ENCODE measurements at regions not wholly inside any gene's neighbourhood (a gene's known extent, or its start where the extent isn't known, plus 50 kb on each side); places are given as distances from the start of the nearest gene placed in this dataset.
"Not testable (repeated sequence)": the region's sequence is repeated elsewhere in the genome, so short reads cannot be mapped to it uniquely, and the experiment has no call there.

- no peaks in the 10 kb centered on the region for H3K36me3 ChIP-seq
- no peaks in the 10 kb centered on the region for H3K27me3 ChIP-seq
- TF ChIP-seq CTCF (IDR thresholded peaks at IDR 0.05) (no peak), POLR2A (IDR thresholded peaks at IDR 0.05) (no peak)
- H3K4me1 ChIP-seq: no peaks in the 10 kb centered on the region
- no peak for ATAC-seq
- intact Hi-C loops (cut with DNase I): no loop called here
- H3K4me3 ChIP-seq: no peak overlapping the region
- 49 to 59% (median 54%) methylated on average over 3 of the region's 3 CpGs for WGBS, 4 donors
- peaks cover 0 to 4% (median 0%) of the 10 kb centered on the region in 12 donors for H3K9me3 ChIP-seq
- no peak for DNase-seq
- H3K27ac ChIP-seq: no peak overlapping the region
These were observed 333.9 kb downstream of the TFAP2B start for GRCh38 chr6:51152594-51152993.

- no peak for DNase-seq
- Histone ChIP-seq H3K4me3 (no peak overlapping the region), H3K36me3 (no peaks in the 10 kb centered on the region), H3K27me3 (no peaks in the 10 kb centered on the region), H3K4me1 (no peaks in the 10 kb centered on the region), H3K27ac (no peak overlapping the region), H3K9me3 (peaks cover 0 to 4% (median 0%) of the 10 kb centered on the region in 12 donors)
- no peak for ATAC-seq
- intact Hi-C loops (cut with DNase I): no loop called here
- WGBS, 4 donors: 11 to 16% (median 15%) methylated on average over 2 of the region's 2 CpGs
- TF ChIP-seq CTCF (IDR thresholded peaks at IDR 0.05) (no peak), POLR2A (IDR thresholded peaks at IDR 0.05) (no peak)
These were observed 334.4 kb downstream of the TFAP2B start for GRCh38 chr6:51153109-51153508.

GRCh38 chr6:51154925-51155324, 336.3 kb downstream of the TFAP2B start:
- ATAC-seq; DNase-seq; H3K27ac ChIP-seq; H3K4me1 ChIP-seq; H3K27me3 ChIP-seq; H3K4me3 ChIP-seq; H3K36me3 ChIP-seq; intact Hi-C loops (cut with DNase I): not testable (repeated sequence)
- H3K9me3 ChIP-seq: peaks cover 0 to 12% (median 0%) of the 10 kb centered on the region in 12 donors
- WGBS, 4 donors: 71 to 83% (median 73%) methylated on average over 1 of the region's 1 CpG

GRCh38 chr6:51159260-51159659, 340.6 kb downstream of the TFAP2B start:
- ATAC-seq; H3K36me3 ChIP-seq; DNase-seq; H3K4me3 ChIP-seq; H3K27ac ChIP-seq; intact Hi-C loops (cut with DNase I); H3K27me3 ChIP-seq; H3K4me1 ChIP-seq: not testable (repeated sequence)
- H3K9me3 ChIP-seq: peaks cover 0 to 13% (median under 1%) of the 10 kb centered on the region in 12 donors
- 45 to 67% (median 53%) methylated on average over 1 of the region's 1 CpG for WGBS, 4 donors

GRCh38 chr6:51161752-51162151, 343.1 kb downstream of the TFAP2B start:
- Histone ChIP-seq H3K9me3 (peaks cover 0 to 18% (median 2%) of the 10 kb centered on the region in 12 donors), H3K4me1 (no peaks in the 10 kb centered on the region), H3K27me3 (no peaks in the 10 kb centered on the region), H3K36me3 (no peaks in the 10 kb centered on the region), H3K4me3 (no peak overlapping the region), H3K27ac (no peak overlapping the region)
- TF ChIP-seq CTCF (IDR thresholded peaks at IDR 0.05) (no peak), POLR2A (IDR thresholded peaks at IDR 0.05) (no peak)
- intact Hi-C loops (cut with DNase I): no loop called here
- ATAC-seq (no peak), DNase-seq (no peak)

All from heart left ventricle (tissue), 16 donors.